Body of pancreas (tissue), 4 donors: ENCODE measurements at regions not wholly inside any gene's neighbourhood (a gene's known extent, or its start where the extent isn't known, plus 50 kb on each side); places are given as distances from the start of the nearest gene placed in this dataset.

Experiments used
- ATAC-seq: fragments of 150-250 bp; one replicate; pipeline ENCODE4 v1.9.1; 2016
- DNase-seq, 4 donors: peaks; one replicate each; pipeline ENCODE4 v3.0.0-alpha.2; 2019
- H3K27ac ChIP-seq, 4 donors: fragments of 200-600 bp; sonication (generic); 1 replicate in 3 of 4; 2 replicates in 1 of 4; pipeline versions ENCODE4 v1.5.1 to v1.6.1; 2016 to 2019; ENCODE audit warnings: mild to moderate bottlenecking in 1 of 4, mixed read lengths in 1 of 4, moderate library complexity in 1 of 4
- H3K27me3 ChIP-seq, 2 donors: fragments of 200-600 bp; sonication (generic); one replicate each; pipeline ENCODE4 v1.6.0; 2016; ENCODE audit warnings: mild to moderate bottlenecking in 1 of 2
- H3K36me3 ChIP-seq, 2 donors: fragments of 200-600 bp; sonication (generic); replicated peaks in 1 of 2; 2 replicates each; pipeline ENCODE4 v1.5.1; 2016; ENCODE audit warnings: low read depth in 2 of 2; ENCODE audit not compliant: insufficient read depth in 1 of 2
- H3K4me1 ChIP-seq: fragments of 200-600 bp; sonication (generic); one replicate; pipeline ENCODE4 v1.6.0; 2016
- H3K4me3 ChIP-seq, 2 donors: fragments of 200-600 bp; sonication (generic); 1 replicate in 1 of 2; 2 replicates in 1 of 2; pipeline ENCODE4 v1.5.1; 2016 to 2019
- H3K9me3 ChIP-seq, 3 donors: fragments of 200-600 bp; sonication (generic); 1 replicate in 2 of 3; 2 replicates in 1 of 3; pipeline ENCODE4 v1.5.1; 2016
- CTCF ChIP-seq, 7 experiments: fragments of 450-650 bp in 4 of 7; fragments of 200-600 bp in 3 of 7; sonication (generic) in 3 of 7; IDR thresholded peaks; one replicate each; pipeline ENCODE4 v1.5.1; 2016 to 2019; ENCODE audit warnings: antibody characterized with exemption in 7 of 7
- POLR2A ChIP-seq, 3 donors: fragments of 450-650 bp; IDR thresholded peaks; one replicate each; pipeline ENCODE4 v1.6.1; 2016; ENCODE audit warnings: antibody characterized with exemption in 3 of 3, mild to moderate bottlenecking in 2 of 3
- WGBS, 2 donors: methylation state at CpG; one replicate each; pipeline ENCODE4 v1.1.5; 2017; 5-methylcytosine and 5-hydroxymethylcytosine counted together
- intact Hi-C: fragments of 100-400 bp; cut with DNase I; formaldehyde crosslinking; loops from one replicate; pipeline ENCODE4 v1.15.1; 2023

- TF ChIP-seq POLR2A (IDR thresholded peaks at IDR 0.05), result no peak
- Histone ChIP-seq H3K27ac (no peak overlapping the region), H3K4me3 (no peak overlapping the region), H3K4me1 (no peaks in the 10 kb centered on the region), H3K9me3 (no peaks in the 10 kb centered on the region), H3K36me3 (no peaks in the 10 kb centered on the region), H3K27me3 (no peaks in the 10 kb centered on the region)
- peak; percentile 40 for ATAC-seq
- intact Hi-C loops, result no loop called here
- peak; percentile 40 to 79 (median 54) for DNase-seq
These were observed 568.5 kb downstream of the AACS start for GRCh38 chr12:125633686-125634085.

- ATAC-seq (no peak), DNase-seq (no peak)
- no peak overlapping the region for H3K4me3 ChIP-seq
- H3K27me3 ChIP-seq, result no peaks in the 10 kb centered on the region
- no peaks in the 10 kb centered on the region for H3K36me3 ChIP-seq
- H3K9me3 ChIP-seq, result no peaks in the 10 kb centered on the region
- no peaks in the 10 kb centered on the region for H3K4me1 ChIP-seq
- intact Hi-C loops, result no loop called here
- WGBS, 2 donors, result 62 to 67% methylated on average over 1 of the region's 1 CpG
- no peak overlapping the region for H3K27ac ChIP-seq
- TF ChIP-seq POLR2A (IDR thresholded peaks at IDR 0.05) (no peak), CTCF (IDR thresholded peaks at IDR 0.05) (no peak)
These were observed 569.6 kb downstream of the AACS start for GRCh38 chr12:125634813-125635212.

- no peak overlapping the region for H3K4me3 ChIP-seq
- DNase-seq, result no peak
- 83 to 85% methylated on average over 13 of the region's 13 CpGs for WGBS, 2 donors
- H3K27ac ChIP-seq, result no peak overlapping the region
- H3K9me3 ChIP-seq, result no peaks in the 10 kb centered on the region
- ATAC-seq, result no peak
- no peaks in the 10 kb centered on the region for H3K27me3 ChIP-seq
- H3K36me3 ChIP-seq, result no peaks in the 10 kb centered on the region
- TF ChIP-seq POLR2A (IDR thresholded peaks at IDR 0.05) (no peak), CTCF (IDR thresholded peaks at IDR 0.05) (no peak)
- H3K4me1 ChIP-seq, result no peaks in the 10 kb centered on the region
- intact Hi-C loops, result no loop called here
These were observed 574.6 kb downstream of the AACS start for GRCh38 chr12:125639826-125640225.

- Histone ChIP-seq H3K27me3 (no peaks in the 10 kb centered on the region), H3K9me3 (no peaks in the 10 kb centered on the region), H3K36me3 (no peaks in the 10 kb centered on the region), H3K27ac (no peak overlapping the region), H3K4me1 (no peaks in the 10 kb centered on the region), H3K4me3 (no peak overlapping the region)
- DNase-seq (no peak), ATAC-seq (no peak)
- 35 to 59% methylated on average over 2 of the region's 2 CpGs for WGBS, 2 donors
- intact Hi-C loops, result no loop called here
- TF ChIP-seq CTCF (IDR thresholded peaks at IDR 0.05) (no peak), POLR2A (IDR thresholded peaks at IDR 0.05) (no peak)
These were observed 577.8 kb downstream of the AACS start for GRCh38 chr12:125643055-125643454.

GRCh38 chr12:125645724-125646123 is 580.5 kb downstream of the AACS start:
- intact Hi-C loops, result no loop called here
- WGBS, 2 donors, result 45 to 58% methylated on average over 5 of the region's 5 CpGs
- Histone ChIP-seq H3K27ac (no peak overlapping the region), H3K27me3 (no peaks in the 10 kb centered on the region), H3K9me3 (no peaks in the 10 kb centered on the region), H3K4me3 (no peak overlapping the region), H3K4me1 (no peaks in the 10 kb centered on the region), H3K36me3 (no peaks in the 10 kb centered on the region)
- DNase-seq, result no peak
- no peak for TF ChIP-seq POLR2A (IDR thresholded peaks at IDR 0.05)
- TF ChIP-seq CTCF (IDR thresholded peaks at IDR 0.05), result no peak
- no peak for ATAC-seq
